Stimulated activated CD8-positive, alpha-beta memory T cell treated with anti-CD3 and anti-CD28 coated beads, Interleukin-12 subunit alpha, Interleukin-12 subunit beta, amount 100 ng/mL, for 24 hours (primary cell): ENCODE measurements at regions not wholly inside any gene's neighbourhood (a gene's known extent, or its start where the extent isn't known, plus 50 kb on each side); places are given as distances from the start of the nearest gene placed in this dataset.

Experiments
- DNase-seq: peaks from one replicate; pipeline ENCODE4 v3.0.0-alpha.2; 2020; ENCODE audit errors: extremely low read depth

DNA sequence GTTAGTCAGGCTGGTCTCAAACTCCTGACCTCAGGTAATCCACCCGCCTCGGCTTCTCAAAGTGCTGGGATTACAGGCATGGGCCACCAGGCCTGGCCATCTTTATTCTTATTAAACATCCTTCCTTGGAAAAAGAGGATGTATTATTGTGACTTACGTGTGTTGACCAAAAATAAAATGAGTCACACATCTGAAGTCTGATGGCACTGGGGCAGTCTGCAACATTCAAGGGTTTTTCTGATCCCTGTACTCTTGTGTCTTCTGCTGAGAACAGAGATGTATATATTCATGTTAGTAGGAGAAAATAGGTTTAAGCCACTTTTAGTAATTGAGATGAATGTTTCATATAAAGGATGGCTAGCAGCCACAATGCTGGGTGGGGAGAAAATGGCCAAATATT, 129.9 kb upstream of the RIPOR2 start:
- DNase-seq, result no peak

GRCh38 chr6:25066593-25066992, 130.8 kb upstream of the RIPOR2 start:
- DNase-seq, result no peak

GRCh38 chr6:25068866-25069265, 133.1 kb upstream of the RIPOR2 start:
- DNase-seq, result no peak

DNA sequence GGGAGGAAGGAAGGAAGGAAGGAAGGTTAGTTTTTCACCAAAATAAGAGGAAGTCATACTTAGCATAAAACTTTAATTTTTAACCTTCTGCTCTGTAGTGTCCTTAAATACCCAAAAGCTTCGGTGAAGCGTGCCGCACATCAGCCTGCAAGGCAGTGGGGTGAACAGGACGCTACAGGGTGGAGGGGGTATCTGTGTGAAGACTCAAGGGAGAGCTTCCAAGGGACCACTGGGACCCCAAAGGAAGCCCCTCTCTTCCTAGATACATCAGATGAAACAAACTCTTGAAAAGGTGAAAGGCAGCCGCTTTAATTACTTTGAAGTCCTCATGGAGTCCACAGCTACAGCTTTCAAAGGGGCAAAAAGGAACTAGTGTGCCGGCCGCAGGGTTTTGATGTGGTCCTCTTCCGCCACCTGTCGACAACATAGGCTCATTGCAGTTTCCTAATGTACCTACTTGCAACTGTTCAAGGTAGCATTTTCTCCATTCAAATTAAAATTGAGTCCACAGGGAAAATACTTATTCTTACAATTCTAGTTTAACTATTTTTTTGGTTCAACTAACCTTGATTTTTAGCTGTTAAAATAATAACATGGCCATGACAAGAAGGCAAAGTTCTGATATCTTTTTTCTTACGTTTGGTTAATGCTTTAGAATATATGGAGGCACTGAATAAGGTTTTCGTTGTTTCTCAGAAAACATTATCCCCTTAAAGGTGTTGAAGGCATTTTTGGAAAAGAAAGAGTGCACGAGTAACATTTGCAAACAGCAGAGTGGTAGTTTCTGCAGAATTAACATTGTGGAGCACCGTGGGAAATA, 135.0 kb upstream of the RIPOR2 start:
- DNase-seq, result peak; percentile 42

- DNase-seq, result no peak
Observed at GRCh38 chr6:25078141-25078540, 142.4 kb upstream of the RIPOR2 start.

GRCh38 chr6:25083784-25084507, 148.2 kb upstream of the RIPOR2 start:
- DNase-seq, result no peak

- DNase-seq, result no peak
Observed at GRCh38 chr6:25084508-25084833, 148.7 kb upstream of the RIPOR2 start.

GRCh38 chr6:25085756-25086155, 150.0 kb upstream of the RIPOR2 start:
- DNase-seq, result no peak

DNA sequence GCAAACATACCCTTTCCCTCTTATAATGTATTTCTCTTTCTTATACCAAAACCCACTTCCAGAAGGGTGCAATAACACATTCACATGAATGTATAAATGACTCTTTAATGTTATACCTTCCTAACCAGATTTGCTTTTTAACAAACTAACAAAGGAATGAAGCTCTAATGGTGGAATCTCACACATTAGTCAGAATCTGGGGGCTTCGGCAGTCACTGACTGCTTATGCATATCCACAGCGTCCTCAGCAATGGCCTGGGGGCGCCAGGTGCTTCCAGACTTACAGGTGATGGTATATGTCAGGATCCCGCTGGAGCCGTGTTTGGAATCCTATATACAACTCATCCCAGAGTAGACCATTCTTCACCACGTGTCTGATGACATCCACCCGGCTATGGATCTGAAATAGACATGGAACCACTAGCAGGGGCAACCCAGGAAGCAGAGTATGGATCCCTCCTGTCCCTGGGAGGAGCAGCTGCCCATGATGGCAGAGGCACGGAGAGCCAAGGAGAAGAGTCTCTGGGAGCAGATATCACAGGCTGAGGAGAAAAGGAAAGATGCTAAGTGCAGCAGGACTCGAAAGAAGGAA, 150.8 kb upstream of the RIPOR2 start:
- no peak for DNase-seq

DNA sequence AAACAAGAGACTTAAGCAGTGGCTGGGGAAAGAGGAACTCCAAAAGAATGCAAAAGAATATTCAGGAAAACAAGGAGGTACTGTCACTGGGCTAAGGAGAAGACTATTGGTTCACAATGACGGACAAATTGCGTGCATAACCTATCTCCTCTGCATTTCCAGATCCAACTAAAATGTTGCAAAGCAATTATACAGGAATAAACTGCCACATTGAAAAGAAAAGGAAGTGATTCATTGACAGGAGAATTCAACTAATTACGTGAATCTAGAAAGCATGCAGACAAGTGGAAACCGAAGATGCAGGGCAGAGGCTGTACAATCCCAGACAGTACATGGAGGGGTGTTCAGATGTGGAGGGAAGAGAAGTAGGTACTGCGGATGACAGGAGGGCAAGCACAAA, 152.8 kb upstream of the RIPOR2 start:
- DNase-seq, result no peak

DNA sequence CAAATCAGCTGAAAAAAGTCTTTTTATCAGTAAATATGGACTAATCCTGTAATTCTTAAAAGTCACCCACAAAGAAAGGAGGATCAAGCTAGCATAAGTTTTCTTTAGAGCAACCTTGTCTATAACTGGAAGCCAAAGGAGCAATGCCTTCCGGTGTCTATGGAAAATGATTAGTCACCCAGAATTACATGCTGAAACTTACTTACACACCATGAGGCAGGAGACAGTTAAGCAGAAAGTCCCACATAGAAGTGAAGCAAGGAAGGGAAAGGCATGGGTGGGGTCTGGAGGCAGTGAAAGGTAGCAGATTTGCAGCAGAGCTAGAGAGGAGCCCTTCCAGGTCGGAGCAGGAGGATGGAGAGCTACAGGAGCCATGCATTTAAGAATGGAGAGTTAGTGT, 153.7 kb upstream of the RIPOR2 start:
- no peak for DNase-seq

DNA sequence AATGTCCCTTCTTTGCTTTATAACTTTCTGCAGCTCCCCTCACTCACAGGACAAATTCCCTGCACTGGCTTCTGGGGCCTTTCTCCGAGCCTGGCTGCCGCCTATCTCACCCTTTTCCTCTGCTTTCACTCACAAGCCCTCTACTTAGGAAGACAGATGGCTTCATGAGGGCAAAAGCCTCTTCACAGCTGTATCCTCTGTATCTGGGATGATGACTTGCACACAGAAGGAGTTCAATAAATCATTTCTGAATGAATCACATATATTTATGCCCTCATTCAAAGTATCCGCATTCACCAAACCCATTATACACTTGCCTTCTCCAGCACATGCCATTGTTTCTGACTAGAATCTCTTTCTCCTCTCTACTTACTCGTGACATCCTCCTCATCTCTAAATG, 159.0 kb upstream of the RIPOR2 start:
- no peak for DNase-seq

GRCh38 chr6:25100288-25100687, 164.5 kb upstream of the RIPOR2 start:
- DNase-seq, result no peak

DNA sequence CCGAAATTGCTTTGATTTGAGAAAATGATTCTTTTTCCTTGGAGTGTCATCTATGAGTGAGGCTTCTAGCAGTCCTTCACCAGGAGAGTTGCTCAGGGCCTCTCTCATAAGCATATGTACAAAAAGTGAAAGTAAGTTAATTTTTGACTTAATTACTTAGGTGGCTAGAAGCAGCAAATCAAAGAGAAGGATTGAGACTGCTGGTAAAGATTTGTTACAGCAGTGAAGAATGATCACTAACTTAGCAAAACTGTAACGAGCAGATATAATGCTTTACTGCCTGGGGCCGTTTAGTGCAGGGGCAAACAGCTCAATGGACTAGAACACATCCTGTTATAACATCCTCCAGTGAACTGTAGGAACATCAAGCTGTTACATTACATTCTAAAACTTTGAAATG, 167.8 kb upstream of the RIPOR2 start:
- no peak for DNase-seq

GRCh38 chr6:25105070-25105925, 169.5 kb upstream of the RIPOR2 start:
- no peak for DNase-seq

- DNase-seq, result no peak
Observed at GRCh38 chr6:25107218-25107617, 171.5 kb upstream of the RIPOR2 start.

DNA sequence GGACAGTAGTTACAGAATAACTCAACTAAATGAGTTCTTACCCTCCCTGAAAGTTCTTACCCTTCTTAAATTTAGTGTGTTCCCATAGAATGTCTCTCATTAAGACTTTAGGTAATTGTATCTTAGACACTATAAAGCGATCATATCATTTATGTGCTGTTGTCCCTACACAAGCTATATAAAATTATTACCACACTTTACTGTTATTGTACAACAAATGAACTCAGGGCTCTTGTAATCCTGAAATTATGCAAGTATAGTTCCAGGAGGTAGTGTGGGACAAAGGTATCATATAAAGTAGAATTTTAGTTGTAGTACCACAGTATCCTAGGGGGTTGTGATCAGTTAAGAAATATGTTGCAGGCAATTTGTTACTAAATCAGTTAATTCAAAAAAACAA, 167.4 kb upstream of the CARMIL1 start:
- DNase-seq, result no peak

- DNase-seq, result no peak
Observed at GRCh38 chr6:25112322-25112773, 166.8 kb upstream of the CARMIL1 start.

GRCh38 chr6:25113436-25113835, 165.7 kb upstream of the CARMIL1 start:
- no peak for DNase-seq

- no peak for DNase-seq
Observed at GRCh38 chr6:25118038-25118437, 161.1 kb upstream of the CARMIL1 start.

DNA sequence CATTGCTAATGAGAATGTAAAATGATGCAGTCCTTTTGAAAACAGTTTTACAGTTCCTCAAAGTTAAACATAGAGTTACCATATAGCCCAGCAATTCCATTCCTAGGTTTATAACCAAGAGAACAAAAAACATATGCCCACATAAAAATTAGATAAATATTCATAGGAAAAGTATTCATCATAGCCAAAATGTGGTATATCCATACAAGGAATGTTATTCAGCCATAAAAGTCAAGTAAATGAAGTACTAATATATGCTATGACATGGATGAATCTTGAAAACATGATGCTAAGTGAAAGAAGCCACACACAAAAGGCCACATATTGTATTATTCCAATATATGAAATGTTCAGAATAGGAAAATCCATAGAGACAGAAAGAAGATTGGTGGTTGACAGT, 158.0 kb upstream of the CARMIL1 start:
- DNase-seq, result no peak

GRCh38 chr6:25122001-25122400, 157.2 kb upstream of the CARMIL1 start:
- DNase-seq, result no peak
